Posterior cingulate gyrus (tissue), 11 donors: ENCODE measurements at regions not wholly inside any gene's neighbourhood (a gene's known extent, or its start where the extent isn't known, plus 50 kb on each side); places are given as distances from the start of the nearest gene placed in this dataset.
"Not testable (repeated sequence)": the region's sequence is repeated elsewhere in the genome, so short reads cannot be mapped to it uniquely, and the experiment has no call there.

Source experiments
- DNase-seq, 10 donors: peaks; one replicate each; pipeline versions ENCODE4 v3.0.0 to v3.0.0-alpha.2; 2020 to 2021; ENCODE audit warnings: mixed read lengths in 3 of 10
- intact Hi-C: fragments of 100-400 bp; cut with DNase I; formaldehyde crosslinking; loops from one replicate; pipeline ENCODE4 v1.15.1; 2023

DNA sequence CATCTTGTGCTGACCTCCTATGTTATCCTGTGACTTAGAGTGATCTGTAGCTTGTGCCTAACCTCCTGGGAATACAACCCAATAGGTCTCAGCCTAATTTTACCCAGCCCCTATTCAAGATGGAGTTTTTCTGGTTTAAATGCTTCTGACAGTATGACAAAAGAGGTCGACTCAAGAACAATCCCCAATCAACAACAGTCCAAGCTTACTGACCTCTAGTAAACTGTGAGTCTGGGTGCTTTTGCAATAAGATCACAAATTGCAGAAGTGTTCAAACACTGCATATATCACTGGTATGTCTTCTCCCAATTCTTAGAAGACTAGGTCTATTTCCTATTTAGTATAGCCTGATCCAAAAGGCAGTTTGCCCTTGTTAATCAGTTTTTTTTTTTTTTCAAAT is 323.5 kb upstream of the PTGER4 start:
- intact Hi-C loops, result no loop called here
- no peak for DNase-seq

DNA sequence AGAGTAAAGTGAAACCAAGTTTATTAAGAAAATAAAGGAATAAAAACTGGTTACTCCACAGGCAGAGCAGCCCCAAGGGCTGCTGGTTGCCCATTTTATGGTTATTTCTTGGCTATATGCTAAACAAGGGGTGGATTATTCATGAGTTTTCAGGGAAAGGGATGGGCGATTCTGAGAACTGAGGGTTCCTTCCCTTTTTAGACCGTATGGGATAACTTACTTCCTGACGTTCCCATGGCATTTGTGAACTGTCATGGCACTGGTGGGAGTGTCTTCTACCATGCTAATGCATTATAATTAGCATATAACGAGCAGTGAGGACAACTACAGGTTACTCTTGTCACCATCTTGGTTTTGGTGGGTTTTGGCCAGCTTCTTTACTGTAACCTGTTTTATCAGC is 323.9 kb upstream of the PTGER4 start:
- DNase-seq, result no peak
- intact Hi-C loops, result no loop called here

DNA sequence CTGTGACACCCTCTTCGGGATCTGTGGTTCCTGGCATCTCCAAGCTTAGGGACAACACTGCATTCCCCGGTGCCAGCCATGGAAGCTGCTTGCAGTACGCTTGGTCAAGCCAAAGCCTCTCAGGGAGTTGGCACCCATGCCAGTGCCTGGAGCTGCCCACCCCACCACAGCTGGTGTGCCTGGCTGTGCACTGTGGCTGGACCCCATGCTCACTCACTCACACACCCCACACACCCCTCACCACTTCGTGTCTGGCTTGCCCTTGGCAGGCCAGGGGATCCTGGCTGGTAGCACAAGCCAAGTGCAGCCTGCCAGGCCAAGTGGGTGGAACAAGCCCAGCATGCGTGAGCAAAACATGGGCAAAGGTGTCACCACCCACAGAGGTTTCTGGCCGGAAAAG is 324.5 kb upstream of the PTGER4 start:
- intact Hi-C loops, result no loop called here
- DNase-seq, result peak in 1 of 10 donors; percentile 62

DNA sequence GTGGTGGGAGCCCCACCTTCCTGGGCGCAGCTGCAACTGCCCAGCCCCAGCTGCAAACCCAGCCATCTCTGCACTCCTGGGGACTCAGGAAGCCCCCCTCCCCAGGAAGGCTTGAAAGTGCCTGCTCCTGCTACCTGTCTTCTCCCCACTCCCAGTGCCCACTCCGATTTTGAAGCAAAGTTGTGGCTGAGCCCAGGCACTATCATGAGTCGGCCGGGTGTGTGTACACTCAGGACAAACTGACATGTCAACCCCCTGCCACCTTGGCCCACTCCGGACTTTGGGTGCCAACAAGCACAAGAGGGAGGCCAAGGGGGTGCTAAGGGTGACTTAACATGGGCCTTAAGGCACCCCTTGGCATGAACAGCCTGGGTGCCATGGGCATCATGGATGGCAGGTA is 325.5 kb upstream of the PTGER4 start:
- intact Hi-C loops, result no loop called here
- DNase-seq, result peak in 2 of 10 donors; percentile 65 to 75

DNA sequence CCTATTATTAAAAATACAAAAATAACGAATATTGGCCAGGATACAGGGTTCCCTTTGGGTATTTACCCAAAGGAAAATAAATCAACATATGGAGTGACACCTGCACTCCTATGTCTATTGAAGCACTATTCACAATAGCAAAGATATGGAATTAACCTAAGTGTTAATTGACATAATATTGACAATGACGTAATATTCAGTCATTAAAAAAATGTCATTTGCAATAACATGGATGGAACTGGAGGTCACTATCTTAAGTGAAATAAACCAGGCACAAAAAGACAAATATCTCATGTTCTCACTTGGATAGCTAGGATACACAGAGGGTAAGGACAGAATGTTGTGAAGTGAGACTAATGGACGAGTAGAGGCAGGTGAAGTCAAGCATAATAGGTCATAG is 326.3 kb upstream of the PTGER4 start:
- intact Hi-C loops, result no loop called here
- no peak for DNase-seq

DNA sequence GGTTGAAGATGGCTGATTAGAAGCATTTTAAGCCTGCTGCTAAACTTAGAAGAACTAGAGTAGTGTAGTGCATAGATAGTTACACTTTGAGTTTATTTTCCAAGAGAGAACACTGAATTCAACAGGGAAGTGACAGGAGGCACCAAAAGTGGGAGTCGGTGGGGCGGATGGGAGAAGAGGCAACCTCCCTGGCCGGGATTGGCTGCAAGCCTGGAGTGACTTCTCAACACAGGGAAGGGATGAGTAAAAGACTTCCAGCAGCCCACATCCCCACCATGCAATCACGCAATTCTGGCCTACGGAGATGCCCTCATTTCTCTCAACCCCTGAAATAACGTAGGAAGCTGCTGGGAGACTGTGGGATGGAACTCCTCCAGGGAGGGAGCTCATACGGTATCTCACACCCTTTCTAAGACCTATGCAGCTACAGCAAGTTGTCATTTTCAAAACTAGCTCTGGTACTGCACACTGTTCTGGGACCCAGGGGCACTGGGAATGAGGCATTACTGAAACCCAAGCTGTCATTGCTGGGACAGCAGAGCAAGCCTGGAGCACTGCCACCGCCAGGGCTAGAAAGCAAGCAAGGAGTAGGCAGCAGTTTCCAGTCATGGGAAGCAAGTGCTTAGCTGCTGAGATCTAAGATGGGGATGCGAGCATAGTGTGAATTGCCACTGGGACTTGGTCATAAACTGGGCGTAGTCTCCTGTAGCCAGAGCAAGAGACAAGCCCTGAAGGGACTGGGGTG is 331.6 kb upstream of the PTGER4 start:
- intact Hi-C loops, result no loop called here
- DNase-seq, result peak in 6 of 10 donors; percentile 16 to 88 (median 63)

DNA sequence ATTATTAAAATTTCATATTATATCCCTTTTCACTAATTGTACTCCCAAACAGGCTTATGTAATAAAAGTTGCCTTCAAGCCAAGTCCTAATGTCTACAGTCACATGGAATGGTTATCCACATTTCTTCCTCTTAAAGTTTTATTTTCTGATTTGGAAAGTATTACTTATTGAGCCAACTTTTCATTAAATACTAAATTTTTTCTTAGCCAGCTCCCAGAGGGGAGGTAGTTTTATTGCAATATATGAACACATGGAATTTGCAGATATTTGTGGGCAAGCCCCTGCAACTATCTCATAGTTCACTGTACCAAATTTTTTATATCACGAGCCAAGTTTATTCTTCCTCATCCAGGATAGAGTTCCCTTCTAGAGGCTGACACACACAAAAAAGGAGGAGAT is 332.8 kb upstream of the PTGER4 start:
- no peak for DNase-seq
- intact Hi-C loops, result no loop called here

DNA sequence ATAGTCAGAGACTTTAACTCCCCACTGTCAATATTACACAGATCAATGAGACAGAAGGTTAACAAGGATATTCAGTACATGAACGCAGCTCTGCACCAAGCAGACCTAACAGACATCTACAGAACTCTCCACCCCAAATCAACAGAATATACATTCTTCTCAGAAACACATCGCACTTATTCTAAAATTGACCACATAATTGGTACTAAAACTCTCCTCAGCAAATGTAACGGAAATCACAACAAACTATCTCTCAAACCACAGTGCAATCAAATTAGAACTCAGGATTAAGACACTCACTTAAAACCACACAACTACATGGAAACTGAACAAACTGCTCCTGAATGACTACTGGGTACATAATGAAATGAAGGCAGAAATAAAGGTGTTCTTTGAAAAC is 341.3 kb upstream of the PTGER4 start:
- intact Hi-C loops, result not testable (repeated sequence)

DNA sequence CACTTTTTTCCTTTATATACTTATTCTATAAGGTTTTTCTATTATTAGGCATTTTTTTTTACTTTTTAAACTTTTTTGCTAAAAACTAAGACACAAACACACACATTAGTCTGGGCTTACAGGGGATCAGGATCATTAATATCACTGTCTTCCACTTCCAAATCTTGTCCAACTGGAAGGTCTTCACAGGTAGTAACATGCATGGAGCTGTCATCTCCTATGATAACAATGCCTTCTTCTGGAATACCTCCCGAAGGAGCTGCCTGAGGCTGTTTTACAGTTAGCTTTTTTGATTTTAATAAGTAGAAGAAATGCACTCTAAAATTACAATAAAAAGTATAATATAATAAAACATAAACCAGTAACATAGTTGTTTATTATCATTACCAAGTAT is 345.5 kb upstream of the PTGER4 start:
- intact Hi-C loops, result no loop called here

More for the DNA sequence above, 341.3 kb upstream of the PTGER4 start:
- not testable (repeated sequence) for DNase-seq

DNA sequence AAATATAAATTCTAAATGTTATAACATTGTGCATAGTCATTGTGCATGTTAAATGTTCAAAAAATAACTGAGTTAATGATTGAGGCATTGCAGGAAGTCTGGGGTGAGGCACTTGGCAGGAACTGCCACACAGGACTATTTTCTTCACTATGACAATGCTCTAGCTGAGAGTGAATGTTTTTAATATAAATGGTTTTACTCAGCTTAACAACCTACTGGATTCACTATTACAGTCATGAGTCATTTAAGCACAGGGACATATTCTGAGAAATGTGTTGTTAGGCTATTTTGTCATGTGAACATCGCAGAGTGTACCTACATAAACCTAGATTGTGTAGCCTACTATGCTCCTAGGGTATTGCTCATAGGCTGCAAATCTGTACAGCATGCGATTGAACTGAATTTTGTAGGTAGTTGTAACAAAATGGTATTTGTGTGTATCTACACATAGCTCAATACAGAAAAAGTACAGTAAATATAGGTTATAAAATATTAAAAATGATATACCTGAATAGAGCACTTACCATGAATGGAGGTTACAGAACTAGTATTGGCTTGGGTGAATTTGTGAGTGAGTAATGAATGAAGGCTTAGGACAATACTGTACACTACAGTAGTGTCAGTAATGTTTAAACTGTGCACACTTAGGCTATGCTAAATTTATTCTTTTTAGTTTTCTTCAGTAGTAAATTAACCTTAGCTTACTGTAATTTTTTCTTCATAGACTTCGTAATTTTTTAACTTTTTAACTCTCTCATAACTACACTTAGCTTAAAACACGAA is 346.1 kb upstream of the PTGER4 start:
- intact Hi-C loops, result no loop called here
- no peak for DNase-seq

More for the DNA sequence above, 345.5 kb upstream of the PTGER4 start:
- no peak for DNase-seq

DNA sequence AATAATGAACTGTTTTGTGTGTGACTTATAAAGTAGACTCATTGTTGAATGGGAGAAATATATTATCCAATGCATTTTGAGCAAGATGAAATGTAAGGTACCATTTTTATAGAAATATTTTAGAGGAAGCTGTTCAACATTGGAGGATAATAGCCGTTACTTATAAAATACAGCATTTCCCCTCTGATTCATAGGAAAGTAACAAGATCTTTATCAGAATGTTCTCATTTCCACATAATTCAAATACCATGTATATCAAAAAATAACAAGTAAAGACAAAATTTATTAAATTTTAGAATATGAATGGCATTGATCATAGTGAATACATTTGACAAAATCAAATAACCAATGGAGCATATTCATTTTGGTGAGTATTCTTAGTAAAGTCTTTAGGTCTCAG is 346.7 kb upstream of the PTGER4 start:
- DNase-seq, result no peak
- intact Hi-C loops, result no loop called here

DNA sequence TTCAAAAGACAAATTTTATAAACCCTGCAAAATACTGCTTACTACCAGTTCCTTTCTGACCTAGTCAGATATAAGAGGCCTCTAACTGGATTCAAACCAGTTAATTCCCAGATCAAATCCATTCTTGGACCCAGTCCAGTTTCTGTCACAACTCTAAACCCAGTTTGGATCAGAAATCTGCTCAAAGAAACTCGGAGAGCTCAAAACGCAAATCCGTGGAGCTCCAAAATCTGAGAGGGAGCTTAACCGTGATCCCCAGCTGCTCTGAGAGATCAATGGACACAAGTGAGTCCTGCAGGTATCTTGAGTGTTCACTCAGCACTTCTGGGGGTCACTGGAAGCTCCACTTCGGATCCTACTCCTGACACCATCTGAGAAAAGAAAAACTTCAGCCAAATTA is 348.1 kb upstream of the PTGER4 start:
- intact Hi-C loops, result no loop called here

DNA sequence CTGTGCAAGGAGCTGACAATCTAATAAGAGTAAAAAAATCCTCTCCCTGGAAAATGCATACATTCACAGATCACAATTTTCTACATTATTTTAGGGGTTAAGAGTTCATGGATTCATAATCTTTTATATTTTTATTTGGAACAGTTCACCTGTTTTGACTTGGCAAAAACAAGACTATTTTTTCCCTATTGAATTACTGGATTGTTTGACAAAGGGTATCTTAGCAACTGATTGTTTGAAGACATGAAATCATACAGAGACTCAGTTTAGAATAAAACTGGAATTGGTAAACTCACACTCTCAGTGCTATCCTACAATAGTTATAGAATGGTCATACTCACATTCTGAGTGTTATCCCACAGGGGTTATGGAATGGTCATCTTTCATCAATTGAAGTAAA is 358.2 kb upstream of the PTGER4 start:
- DNase-seq, result no peak
- intact Hi-C loops, result no loop called here

More for the DNA sequence above, 348.1 kb upstream of the PTGER4 start:
- DNase-seq, result peak in 1 of 10 donors; percentile 43

DNA sequence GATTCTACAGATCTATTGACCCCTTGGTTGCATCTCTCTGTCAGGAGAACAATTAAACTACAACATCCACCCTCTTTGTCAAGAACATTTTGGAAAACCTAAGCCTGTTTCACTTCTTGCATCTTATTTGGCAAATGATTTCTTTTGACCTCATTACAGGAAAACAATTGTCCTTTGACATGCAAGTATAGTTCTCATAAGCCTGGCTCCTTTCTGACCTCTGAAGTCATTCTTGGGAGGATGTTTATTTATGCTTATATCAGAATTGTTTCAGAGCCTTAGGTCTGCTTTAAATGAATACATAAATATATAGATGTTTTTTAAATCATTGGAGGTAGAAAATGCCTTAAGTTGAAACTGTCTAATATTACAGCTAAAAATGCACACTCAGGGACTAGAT is 361.3 kb upstream of the PTGER4 start:
- intact Hi-C loops, result no loop called here
- DNase-seq, result no peak

DNA sequence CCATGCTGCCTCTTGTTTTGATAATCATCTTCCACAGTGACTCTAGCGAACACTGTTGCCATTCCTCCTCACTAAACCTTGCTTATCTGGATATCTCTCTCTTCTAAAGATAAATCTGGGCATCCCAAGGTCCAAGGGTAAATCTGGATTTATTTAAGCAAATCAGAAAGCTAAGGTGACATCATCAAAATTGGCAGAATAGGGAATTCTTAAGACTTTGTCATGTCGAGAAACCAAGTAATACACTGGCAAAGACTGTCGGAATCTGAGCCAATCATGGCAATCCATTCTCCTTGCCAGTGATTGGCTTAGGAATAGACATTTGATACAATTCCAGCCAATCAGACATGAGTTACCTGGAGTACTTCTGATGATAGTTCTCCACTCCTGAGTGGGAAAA is 362.7 kb upstream of the PTGER4 start:
- DNase-seq, result no peak
- intact Hi-C loops, result no loop called here

DNA sequence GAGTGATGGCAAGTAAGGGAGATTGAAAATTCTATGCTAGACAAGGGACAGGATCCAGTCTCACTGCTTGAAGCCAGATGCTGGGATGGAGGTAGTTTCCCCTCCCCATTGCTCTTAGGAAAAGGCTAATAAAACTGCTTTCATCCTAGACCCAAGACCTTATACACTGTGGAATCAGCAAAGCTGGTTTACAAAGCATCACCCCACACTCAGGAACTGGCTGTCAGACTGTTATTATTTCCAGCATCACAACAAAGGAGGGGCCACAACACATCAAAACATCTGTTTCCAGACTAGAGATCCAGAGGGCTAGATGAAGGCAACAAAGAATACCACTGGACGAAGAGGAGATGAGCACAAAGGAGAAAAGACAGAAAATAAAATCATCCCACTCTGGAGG is 364.6 kb upstream of the PTGER4 start:
- DNase-seq, result no peak
- intact Hi-C loops, result no loop called here

DNA sequence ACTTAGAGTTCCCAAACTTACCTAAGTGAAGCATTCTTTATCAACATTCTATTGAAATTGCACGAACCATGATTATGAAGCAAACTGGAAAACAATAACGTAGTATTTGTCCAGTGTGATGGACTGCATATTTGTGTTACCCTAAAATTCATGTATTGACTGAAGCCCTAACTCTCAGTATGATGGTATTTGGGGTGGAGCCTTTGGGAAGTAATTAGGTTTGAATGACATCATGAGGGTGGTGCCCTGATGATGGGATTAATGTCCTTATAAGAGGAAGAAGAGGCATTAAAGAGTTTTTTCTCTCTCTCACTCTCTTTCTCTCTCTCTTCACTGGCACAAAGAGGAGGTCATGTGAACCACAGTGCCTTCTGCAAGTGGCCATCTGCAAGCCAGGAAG is 365.4 kb upstream of the PTGER4 start:
- intact Hi-C loops, result no loop called here
- no peak for DNase-seq

DNA sequence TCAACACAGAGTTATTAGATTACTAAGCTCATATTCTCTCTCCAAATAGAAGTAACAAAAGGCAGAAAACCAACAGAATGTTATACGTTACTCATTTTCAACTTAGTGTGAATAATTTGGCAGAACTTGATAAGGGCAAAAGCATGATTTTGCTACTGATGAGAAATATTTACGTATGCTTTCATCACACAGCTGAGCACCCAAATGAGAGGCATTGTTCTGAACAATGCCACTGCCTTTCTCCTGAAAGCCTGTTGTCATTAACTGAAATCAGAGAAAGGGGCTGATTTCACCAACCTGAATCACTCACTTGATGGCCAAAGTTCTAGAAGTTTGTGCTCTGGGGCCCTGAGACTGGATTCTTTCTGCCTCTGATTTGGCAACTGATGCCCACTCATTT is 367.5 kb upstream of the PTGER4 start:
- DNase-seq, result no peak
- intact Hi-C loops, result no loop called here

DNA sequence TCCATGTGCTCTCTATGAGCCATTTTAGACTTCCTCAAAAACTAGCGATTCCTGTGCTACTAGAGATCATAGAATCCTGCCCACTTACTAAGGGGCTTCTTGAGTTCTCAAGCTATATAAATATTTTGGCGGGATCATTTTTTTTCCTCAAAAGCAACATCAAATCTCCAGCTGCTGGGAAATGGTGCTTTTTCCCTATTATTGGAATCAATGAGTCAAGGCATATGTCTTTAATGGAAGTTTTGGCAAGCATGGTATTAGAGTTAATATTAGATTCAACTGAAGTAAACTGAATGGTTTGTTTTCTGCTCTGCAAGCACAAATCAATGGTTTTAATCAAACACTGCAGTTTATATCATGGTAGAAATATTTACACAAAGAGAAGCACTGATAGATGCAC is 369.9 kb upstream of the PTGER4 start:
- intact Hi-C loops, result no loop called here

DNA sequence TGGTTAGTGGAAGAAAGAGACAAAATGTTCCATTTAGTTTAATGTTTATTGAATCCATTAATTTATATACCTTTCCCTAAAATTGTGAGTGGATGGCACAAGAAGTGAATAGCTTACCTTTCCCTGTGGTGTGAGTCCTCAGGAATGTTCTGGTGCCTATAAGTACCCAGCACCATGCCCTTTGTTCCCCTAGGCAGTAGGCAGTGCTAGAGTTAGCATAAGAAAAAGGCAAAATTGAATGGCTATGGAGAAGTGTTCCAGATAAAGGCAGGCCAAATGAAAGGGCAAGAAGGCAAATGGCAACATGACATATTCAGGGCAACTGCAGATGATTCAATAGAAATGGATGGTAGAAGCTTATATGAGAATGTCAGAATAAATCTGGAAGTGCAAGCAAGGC is 370.8 kb upstream of the PTGER4 start:
- intact Hi-C loops, result no loop called here

More for the DNA sequence above, 369.9 kb upstream of the PTGER4 start:
- DNase-seq, result no peak

DNA sequence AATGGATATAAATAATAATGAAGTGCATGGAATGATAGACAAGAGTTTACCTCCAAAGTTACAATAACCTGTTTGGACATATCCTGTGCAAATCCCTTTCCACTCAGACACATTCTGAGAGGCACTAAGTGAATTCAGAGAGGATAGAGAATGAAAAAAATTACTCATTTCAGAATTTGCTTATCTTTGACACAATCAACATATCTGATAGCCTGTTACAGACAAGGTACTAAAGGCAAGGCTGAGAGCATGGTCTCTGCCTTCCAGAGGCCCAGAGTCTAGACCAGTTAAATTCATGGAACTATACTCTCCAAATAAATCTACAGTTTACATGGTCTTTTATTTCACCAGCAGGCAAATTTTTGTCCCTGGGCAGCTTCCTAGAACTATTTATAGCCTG is 371.8 kb upstream of the PTGER4 start:
- intact Hi-C loops, result no loop called here
- DNase-seq, result no peak

More for the DNA sequence above, 370.8 kb upstream of the PTGER4 start:
- no peak for DNase-seq

DNA sequence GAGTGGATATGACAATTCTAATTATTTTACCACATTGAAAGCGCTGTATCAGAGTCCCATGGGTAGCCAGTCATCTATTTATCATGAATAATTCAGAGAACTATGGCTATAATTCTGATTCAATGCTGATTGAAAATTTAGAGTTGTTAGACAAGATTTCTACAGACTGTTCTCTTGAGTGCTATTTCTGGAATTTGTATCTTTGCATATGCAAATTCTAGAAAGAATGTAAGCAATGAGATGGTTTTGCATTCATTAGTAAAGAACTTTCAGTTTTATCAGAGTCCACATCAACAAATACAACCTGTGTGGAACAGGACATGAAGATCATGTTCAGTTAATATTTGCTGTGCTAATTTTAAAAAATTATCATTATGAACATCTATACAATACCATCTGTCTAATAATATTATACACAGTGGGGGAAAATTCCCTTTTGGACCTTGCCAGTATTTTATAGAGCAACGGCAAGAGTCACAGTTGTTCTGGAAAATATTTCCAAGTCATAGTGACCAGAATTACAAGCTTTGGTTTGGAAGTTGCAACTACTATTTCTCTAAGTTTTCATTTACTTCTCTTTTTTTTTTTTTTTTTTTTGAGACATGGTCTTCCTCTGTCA is 372.7 kb upstream of the PTGER4 start:
- intact Hi-C loops, result no loop called here
- DNase-seq, result no peak
